OCI-LY3 (cell line): ENCODE measurements at regions not wholly inside any gene's neighbourhood (a gene's known extent, or its start where the extent isn't known, plus 50 kb on each side); places are given as distances from the start of the nearest gene placed in this dataset.

Source experiments
- H2AFZ ChIP-seq: fragments of 200-600, 300-600 bp; shearing (Covaris generic); 2 replicates; pipeline ENCODE4 v1.6.0; 2014; ENCODE audit warnings: antibody characterized with exemption, low read depth, low read length
- H3K27ac ChIP-seq: fragments of 200-600, 300-600 bp; sonication (generic); 2 replicates; pipeline ENCODE4 v1.5.1; 2014; ENCODE audit warnings: mild to moderate bottlenecking, low read length, moderate library complexity, mixed read lengths
- H3K27me3 ChIP-seq: fragments of 200-600, 300-600 bp; sonication (generic); 2 replicates; pipeline ENCODE4 v1.6.1; 2014; ENCODE audit warnings: low read depth, low read length, mixed read lengths
- H3K36me3 ChIP-seq: fragments of 200-600, 300-600 bp; sonication (generic); replicated peaks from 2 replicates; pipeline ENCODE3; 2014; ENCODE audit warnings: low read depth, low read length, mixed read lengths
- H3K4me1 ChIP-seq: fragments of 300-600, 200-600 bp; sonication (generic); 2 replicates; pipeline ENCODE4 v1.6.1; 2014; ENCODE audit warnings: low read length, mixed read lengths
- H3K4me2 ChIP-seq: fragments of 200-600, 300-600 bp; sonication (generic); 2 replicates; pipeline ENCODE4 v1.6.1; 2014; ENCODE audit warnings: low read length, mixed read lengths
- H3K4me3 ChIP-seq: fragments of 300-600, 200-600 bp; sonication (generic); 2 replicates; pipeline ENCODE4 v1.5.1; 2014; ENCODE audit warnings: antibody characterized with exemption, mild to moderate bottlenecking, low read length, moderate library complexity
- H3K79me2 ChIP-seq: fragments of 300-600, 200-600 bp; shearing (Covaris generic); 2 replicates; pipeline ENCODE4 v1.6.1; 2014; ENCODE audit warnings: mild to moderate bottlenecking, low read length, mixed read lengths
- H3K9ac ChIP-seq: fragments of 300-600, 200-600 bp; shearing (Covaris generic); 2 replicates; pipeline ENCODE4 v1.6.0; 2014; ENCODE audit warnings: mild to moderate bottlenecking, low read length, moderate library complexity
- H3K9me3 ChIP-seq: fragments of 200-600, 300-600 bp; shearing (Covaris generic); 2 replicates; pipeline ENCODE4 v1.6.1; 2014; ENCODE audit warnings: low read length, mixed read lengths; ENCODE audit not compliant: insufficient read depth
- H4K20me1 ChIP-seq: fragments of 200-600, 300-600 bp; sonication (generic); 2 replicates; pipeline ENCODE4 v1.6.1; 2016; ENCODE audit warnings: low read length, mixed read lengths; ENCODE audit not compliant: insufficient read depth
- EZH2phosphoT487 ChIP-seq: fragments of 200-600 bp; shearing (Covaris generic); IDR thresholded peaks from 2 replicates; pipeline ENCODE4 v1.6.1; 2018; ENCODE audit warnings: antibody characterized with exemption, mixed run types, low read depth
- TF ChIP-seq, protein P1 (sequence below): fragments of 200-600, 300-600 bp; sonication (generic); IDR thresholded peaks from 2 replicates; pipeline ENCODE4 v1.5.1; 2014; ENCODE audit warnings: antibody characterized with exemption, low read length, low read depth

DNA sequence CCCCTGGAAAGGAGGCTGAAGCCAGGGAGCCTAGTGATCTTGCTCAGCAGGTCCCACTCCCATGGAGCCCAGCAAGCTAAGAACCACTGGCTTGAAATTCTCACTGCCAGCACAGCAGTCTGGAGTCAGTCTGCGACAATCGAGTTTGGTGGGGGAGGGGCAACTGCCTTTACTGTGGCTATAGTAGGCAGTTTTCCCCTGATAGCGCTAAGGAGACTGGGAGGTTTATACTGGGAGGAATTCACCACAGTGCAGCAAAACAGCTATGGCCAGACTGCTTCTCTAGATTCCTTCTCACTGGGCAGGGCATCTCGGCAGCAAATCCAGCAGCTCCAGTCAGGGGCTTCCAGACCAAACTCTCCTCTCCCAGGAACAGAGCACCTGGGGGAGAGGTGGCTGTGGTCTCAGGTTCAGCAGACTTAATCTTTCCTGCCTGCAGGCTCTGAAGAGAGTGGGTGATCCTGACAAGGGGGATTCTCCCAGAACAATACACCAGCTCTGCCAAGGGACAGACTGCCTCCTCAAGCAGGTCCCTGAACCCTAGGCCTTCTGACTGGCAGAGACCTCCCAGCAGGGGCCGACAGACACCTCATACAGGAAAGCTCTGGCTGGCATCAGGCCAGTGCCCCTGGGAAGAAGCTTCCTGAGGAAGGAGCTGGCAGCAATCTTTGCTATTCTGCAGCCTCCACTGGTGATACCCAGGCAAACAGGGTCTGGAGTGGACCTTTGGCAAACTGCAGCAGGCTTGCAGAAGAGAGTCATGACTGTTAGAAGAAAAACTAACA lies 548.5 kb upstream of the NEGR1 start:
- H3K9ac ChIP-seq, result no peak overlapping the region
- H4K20me1 ChIP-seq, result no peaks in the 10 kb centered on the region
- no peaks in the 10 kb centered on the region for H3K27me3 ChIP-seq
- no peak overlapping the region for H3K4me3 ChIP-seq
- TF ChIP-seq, protein P1, sequence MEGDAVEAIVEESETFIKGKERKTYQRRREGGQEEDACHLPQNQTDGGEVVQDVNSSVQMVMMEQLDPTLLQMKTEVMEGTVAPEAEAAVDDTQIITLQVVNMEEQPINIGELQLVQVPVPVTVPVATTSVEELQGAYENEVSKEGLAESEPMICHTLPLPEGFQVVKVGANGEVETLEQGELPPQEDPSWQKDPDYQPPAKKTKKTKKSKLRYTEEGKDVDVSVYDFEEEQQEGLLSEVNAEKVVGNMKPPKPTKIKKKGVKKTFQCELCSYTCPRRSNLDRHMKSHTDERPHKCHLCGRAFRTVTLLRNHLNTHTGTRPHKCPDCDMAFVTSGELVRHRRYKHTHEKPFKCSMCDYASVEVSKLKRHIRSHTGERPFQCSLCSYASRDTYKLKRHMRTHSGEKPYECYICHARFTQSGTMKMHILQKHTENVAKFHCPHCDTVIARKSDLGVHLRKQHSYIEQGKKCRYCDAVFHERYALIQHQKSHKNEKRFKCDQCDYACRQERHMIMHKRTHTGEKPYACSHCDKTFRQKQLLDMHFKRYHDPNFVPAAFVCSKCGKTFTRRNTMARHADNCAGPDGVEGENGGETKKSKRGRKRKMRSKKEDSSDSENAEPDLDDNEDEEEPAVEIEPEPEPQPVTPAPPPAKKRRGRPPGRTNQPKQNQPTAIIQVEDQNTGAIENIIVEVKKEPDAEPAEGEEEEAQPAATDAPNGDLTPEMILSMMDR, result no peak
- TF ChIP-seq EZH2phosphoT487, result no peak
- no peaks in the 10 kb centered on the region for H3K4me1 ChIP-seq
- no peaks in the 10 kb centered on the region for H3K79me2 ChIP-seq
- no peaks in the 10 kb centered on the region for H3K9me3 ChIP-seq
- no peaks in the 10 kb centered on the region for H3K36me3 ChIP-seq
- no peak overlapping the region for H3K4me2 ChIP-seq
- H2AFZ ChIP-seq, result no peak overlapping the region
- no peak overlapping the region for H3K27ac ChIP-seq

DNA sequence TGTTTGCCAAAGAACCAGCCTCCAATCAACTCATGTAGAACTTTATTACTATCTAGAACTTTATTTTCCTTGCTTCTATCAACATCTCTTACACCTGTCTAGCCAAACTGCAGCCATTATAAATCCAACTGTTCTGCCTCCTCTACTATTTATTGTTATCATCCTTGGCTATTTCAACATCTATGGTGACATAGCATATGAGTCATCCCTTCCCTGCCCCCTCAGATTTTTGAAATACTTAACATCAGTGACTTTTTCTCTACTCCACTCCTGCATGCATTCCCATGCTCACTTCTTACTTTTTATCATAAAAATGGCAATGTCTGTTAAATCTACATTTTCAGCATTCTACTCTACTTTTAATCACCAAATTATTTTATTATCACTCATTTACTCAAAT lies 544.9 kb upstream of the NEGR1 start:
- H3K27ac ChIP-seq, result no peak overlapping the region
- H3K4me2 ChIP-seq, result no peak overlapping the region
- no peaks in the 10 kb centered on the region for H3K79me2 ChIP-seq
- no peaks in the 10 kb centered on the region for H4K20me1 ChIP-seq
- no peak overlapping the region for H3K4me3 ChIP-seq
- TF ChIP-seq, protein P1, result no peak
- no peak for TF ChIP-seq EZH2phosphoT487
- no peaks in the 10 kb centered on the region for H3K27me3 ChIP-seq
- H3K36me3 ChIP-seq, result no peaks in the 10 kb centered on the region
- no peak overlapping the region for H2AFZ ChIP-seq
- no peaks in the 10 kb centered on the region for H3K4me1 ChIP-seq
- H3K9me3 ChIP-seq, result no peaks in the 10 kb centered on the region
- no peak overlapping the region for H3K9ac ChIP-seq

DNA sequence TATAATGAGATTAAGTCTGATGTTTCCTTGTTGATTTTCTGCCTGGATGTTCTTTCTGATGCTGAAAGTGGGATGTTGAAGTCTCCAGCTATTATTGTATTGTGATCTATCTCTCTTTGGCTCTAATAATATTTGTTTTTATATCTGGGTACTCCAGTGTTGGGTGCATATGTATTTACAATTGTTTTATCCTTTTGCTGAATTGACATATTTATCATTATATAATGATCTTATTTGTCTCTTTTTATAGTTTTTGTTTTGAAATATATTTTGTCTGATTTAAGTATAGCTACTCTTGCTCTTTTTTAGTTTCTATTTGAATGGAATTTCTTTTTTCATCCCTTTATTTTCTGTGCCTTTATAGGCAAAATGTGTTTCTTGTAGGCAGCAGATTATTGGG lies 522.2 kb upstream of the NEGR1 start:
- H3K4me3 ChIP-seq, result no peak overlapping the region
- H3K27ac ChIP-seq, result no peak overlapping the region
- no peaks in the 10 kb centered on the region for H4K20me1 ChIP-seq
- TF ChIP-seq EZH2phosphoT487, result no peak
- no peaks in the 10 kb centered on the region for H3K79me2 ChIP-seq
- H3K9me3 ChIP-seq, result no peaks in the 10 kb centered on the region
- no peaks in the 10 kb centered on the region for H3K36me3 ChIP-seq
- no peaks in the 10 kb centered on the region for H3K27me3 ChIP-seq
- H3K9ac ChIP-seq, result no peak overlapping the region
- H3K4me1 ChIP-seq, result no peaks in the 10 kb centered on the region
- H3K4me2 ChIP-seq, result no peak overlapping the region
- H2AFZ ChIP-seq, result no peak overlapping the region

DNA sequence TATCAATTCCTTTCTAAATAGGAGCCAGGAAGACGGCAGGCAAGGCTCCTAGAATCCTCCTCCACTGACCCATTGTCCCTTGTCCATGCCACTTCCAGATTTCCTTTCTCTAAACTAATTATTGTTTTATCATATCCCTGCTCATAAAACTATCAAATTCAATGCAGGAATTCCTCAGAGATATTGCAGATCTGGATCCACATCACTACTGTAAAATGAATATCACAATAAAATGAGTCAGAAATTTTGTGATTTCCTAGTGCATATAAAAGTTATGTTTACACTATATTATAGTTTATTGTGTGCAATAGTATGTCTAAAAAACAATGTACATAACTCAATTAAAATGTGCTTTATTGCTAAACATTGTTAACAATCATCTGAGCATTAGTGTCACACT lies 498.7 kb upstream of the NEGR1 start:
- Histone ChIP-seq H4K20me1 (no peaks in the 10 kb centered on the region), H3K9ac (no peak overlapping the region), H3K36me3 (no peaks in the 10 kb centered on the region), H3K27ac (no peak overlapping the region), H3K4me1 (no peaks in the 10 kb centered on the region), H3K4me3 (no peak overlapping the region), H3K27me3 (no peaks in the 10 kb centered on the region), H3K79me2 (no peaks in the 10 kb centered on the region), H3K9me3 (no peaks in the 10 kb centered on the region), H2AFZ (no peak overlapping the region), H3K4me2 (no peak overlapping the region)
- TF ChIP-seq, protein P1, result no peak
